Epithelial cell of esophagus (primary cell): ENCODE measurements at regions not wholly inside any gene's neighbourhood (a gene's known extent, or its start where the extent isn't known, plus 50 kb on each side); places are given as distances from the start of the nearest gene placed in this dataset.

Source experiments
- DNase-seq: peaks from one replicate; pipeline ENCODE4 v3.0.0; 2010; ENCODE audit warnings: low read depth
- H3K4me3 ChIP-seq: 2 replicates; pipeline ENCODE4 v1.5.1; 2011; ENCODE audit warnings: mild to moderate bottlenecking, low read length, control low read depth
- TF ChIP-seq, protein P1 (sequence below): IDR thresholded peaks from 2 replicates; pipeline ENCODE4 v1.5.1; 2011; ENCODE audit warnings: low read depth, mild to moderate bottlenecking, low read length, control low read depth, inconsistent platforms; ENCODE audit not compliant: insufficient read depth; ENCODE audit errors: missing control alignments

DNA sequence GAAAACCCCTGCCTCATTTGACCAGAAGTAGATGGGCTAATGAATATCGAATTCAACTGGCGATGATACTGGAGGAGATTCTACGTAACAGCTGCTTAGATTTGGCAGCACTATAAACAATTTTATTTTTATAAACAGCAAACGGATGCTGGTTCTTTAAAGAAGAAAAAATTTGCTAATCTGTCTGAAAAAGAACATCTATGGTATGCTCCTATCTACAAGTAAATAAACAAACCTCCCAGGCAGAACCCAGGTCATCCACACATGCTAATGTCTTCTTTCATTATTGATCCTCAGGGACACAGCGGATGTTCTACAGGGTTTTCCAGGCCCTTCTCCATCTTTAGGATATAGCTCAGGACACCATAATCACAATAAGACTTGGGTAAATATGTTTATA is 291.3 kb downstream of the ALDH8A1 start:
- TF ChIP-seq, protein P1, sequence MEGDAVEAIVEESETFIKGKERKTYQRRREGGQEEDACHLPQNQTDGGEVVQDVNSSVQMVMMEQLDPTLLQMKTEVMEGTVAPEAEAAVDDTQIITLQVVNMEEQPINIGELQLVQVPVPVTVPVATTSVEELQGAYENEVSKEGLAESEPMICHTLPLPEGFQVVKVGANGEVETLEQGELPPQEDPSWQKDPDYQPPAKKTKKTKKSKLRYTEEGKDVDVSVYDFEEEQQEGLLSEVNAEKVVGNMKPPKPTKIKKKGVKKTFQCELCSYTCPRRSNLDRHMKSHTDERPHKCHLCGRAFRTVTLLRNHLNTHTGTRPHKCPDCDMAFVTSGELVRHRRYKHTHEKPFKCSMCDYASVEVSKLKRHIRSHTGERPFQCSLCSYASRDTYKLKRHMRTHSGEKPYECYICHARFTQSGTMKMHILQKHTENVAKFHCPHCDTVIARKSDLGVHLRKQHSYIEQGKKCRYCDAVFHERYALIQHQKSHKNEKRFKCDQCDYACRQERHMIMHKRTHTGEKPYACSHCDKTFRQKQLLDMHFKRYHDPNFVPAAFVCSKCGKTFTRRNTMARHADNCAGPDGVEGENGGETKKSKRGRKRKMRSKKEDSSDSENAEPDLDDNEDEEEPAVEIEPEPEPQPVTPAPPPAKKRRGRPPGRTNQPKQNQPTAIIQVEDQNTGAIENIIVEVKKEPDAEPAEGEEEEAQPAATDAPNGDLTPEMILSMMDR, result no peak
- no peak for DNase-seq
- H3K4me3 ChIP-seq, result no peak overlapping the region

DNA sequence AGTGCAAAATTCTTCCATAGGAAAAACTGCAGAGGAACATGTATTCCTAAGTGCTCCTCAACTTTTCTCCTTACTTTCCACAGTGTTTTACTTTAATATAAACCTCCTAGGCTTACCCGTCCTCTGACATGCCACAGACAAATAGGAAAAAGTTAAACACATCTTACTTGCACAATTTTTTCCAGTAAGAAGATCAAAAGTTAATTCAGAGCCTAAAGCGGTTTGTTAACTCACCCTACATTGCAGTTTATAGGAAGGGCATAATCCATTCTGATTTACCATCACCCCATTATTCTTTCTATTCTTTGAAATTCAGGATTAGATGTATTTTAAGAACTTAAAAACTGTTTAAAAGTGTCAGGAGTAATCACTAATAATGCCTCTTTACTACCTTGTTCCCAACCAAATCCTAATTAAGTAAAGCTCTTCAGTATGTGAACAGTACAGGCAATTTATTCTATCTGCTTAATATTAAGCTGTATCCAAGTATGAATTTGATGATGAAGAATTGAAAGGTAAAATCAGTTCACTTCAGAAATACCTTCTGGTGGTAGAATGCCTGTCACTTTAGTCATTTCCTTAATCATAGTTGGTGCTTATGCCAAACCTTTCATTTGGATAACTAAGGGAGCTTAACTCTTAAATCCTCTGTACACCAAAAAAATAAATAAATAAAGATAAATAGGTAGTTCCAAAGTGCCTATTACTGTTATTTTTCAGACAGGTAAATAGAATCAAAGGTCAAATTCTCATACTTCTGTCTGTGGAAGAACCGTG is 292.0 kb downstream of the ALDH8A1 start:
- DNase-seq, result peak; percentile 55
- H3K4me3 ChIP-seq, result no peak overlapping the region
- TF ChIP-seq, protein P1, result no peak

DNA sequence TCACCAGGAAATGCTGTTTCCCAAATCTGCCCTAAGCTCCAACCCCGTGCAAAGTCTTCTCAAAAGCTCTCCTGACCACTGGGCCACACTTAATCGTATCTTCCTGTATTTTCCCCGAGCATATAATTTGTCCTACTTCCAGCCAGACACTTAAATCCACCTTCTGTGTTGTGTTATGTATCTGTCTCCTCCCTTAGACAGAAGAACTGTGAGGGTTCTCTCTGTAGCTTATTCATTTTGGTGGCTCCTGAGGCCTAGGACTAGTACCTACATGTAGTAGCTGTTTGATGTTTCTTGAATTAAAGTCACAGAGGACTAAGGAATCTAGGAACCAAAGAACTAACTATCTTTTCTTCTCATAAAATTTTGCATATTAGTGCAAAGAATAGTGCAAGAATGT is 292.6 kb downstream of the ALDH8A1 start:
- TF ChIP-seq, protein P1, result no peak
- H3K4me3 ChIP-seq, result no peak overlapping the region
- no peak for DNase-seq

DNA sequence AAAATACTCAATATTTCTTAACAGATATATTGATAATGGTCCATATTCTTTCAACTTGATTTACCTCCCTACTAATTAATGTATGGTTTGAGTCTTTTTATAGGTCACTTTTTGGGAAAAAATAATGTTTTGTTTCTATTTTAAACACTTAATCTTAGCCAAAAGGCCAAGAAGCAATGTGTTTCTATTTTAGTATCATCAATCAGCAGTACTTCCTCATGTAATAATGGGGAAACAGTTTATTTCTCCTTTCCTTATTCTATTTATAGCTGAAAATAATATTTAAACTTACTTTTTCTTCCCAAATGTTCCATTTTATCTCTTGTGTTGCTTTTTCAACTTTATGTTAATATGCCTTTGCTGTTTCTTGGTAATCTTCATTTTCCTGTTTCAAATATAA is 295.1 kb downstream of the ALDH8A1 start:
- H3K4me3 ChIP-seq, result no peak overlapping the region
- TF ChIP-seq, protein P1, result no peak
- no peak for DNase-seq

DNA sequence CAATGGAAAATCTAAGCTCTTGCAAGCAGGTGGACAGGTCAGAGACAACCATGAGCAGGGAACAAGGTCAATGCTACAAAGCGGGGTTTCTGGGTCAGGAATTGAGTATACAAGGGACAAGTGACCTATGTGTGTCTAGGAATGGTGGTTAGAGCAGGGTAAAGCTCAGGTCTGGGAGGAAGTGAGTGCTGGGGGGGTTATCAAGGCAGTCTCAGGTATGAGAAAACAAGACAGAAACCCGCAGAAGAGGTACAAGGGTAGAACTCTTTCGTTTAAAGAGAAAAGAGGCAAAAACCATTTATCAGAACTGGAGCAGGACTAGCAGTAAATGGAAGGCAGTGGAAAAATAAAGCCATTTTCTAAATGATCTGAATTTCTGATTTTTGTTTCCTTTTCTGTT is 298.4 kb downstream of the ALDH8A1 start:
- no peak overlapping the region for H3K4me3 ChIP-seq
- no peak for DNase-seq
- TF ChIP-seq, protein P1, result no peak

DNA sequence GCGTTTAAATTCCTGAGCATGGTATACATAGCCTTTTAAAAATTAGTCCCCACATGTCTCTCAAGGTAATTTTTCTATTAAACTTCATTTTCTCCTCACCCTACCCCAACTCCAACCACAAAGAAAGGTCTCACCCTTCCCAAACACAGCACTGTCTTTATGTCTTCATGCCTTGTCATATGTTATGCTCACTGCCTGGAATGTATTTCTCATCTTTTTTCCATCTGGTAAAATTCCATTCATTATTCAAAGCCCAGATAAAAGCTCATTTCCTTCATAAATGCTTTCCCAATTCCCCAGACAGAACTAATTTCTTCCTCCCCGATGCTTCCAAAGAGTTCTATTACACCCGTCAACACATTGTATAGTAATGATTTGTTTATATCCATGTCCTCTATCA is 302.0 kb downstream of the ALDH8A1 start:
- no peak for DNase-seq
- TF ChIP-seq, protein P1, result no peak

DNA sequence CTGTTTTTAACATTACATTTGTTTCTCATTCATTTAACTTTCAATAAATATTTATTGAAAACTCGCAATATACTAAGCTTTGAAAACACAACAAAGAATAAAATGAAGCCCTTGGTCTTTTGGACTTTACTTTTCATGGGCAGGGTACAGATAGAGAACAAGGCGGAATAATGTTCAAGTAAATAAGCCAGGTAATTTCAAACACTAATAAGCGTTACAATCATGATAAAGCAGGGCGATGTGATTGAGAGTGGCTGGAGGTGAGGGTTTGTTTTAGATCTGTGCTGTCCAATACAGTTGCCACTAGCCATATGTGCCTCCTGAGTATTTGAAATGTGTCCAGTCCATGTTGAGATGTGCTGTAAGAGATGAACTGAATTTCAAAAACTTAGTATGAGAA is 307.1 kb downstream of the ALDH8A1 start:
- TF ChIP-seq, protein P1, result no peak
- DNase-seq, result no peak
- H3K4me3 ChIP-seq, result no peak overlapping the region

More for the DNA sequence above, 302.0 kb downstream of the ALDH8A1 start:
- no peak overlapping the region for H3K4me3 ChIP-seq
